Hematopoietic multipotent progenitor cell (in vitro differentiated cells): ENCODE measurements at regions not wholly inside any gene's neighbourhood (a gene's known extent, or its start where the extent isn't known, plus 50 kb on each side); places are given as distances from the start of the nearest gene placed in this dataset.
"Not testable (repeated sequence)": the region's sequence is repeated elsewhere in the genome, so short reads cannot be mapped to it uniquely, and the experiment has no call there.

Experiments
- DNase-seq, 3 donors: peaks; one replicate each; pipeline ENCODE4 v3.0.0-alpha.2; 2011 to 2015; ENCODE audit warnings: low read depth in 2 of 3, low spot score in 2 of 3

- no peak for DNase-seq
These were observed 81.4 kb upstream of the ID2 start for GRCh38 chr2:8600456-8600855.

- peak in 1 of 3 donors; percentile 41 for DNase-seq
These were observed 79.0 kb upstream of the ID2 start for GRCh38 chr2:8602809-8603208.

- not testable (repeated sequence) for DNase-seq
These were observed 78.5 kb upstream of the ID2 start for GRCh38 chr2:8603356-8603755.

- DNase-seq, result no peak
These were observed 77.6 kb upstream of the ID2 start for GRCh38 chr2:8604262-8604661.

- no peak for DNase-seq
These were observed 76.3 kb upstream of the ID2 start for GRCh38 chr2:8605351-8606065.

- DNase-seq, result no peak
These were observed 75.6 kb upstream of the ID2 start for GRCh38 chr2:8606226-8606625.

- DNase-seq, result no peak
These were observed 75.0 kb upstream of the ID2 start for GRCh38 chr2:8606649-8607550.

- peak in 1 of 3 donors; percentile 34 for DNase-seq
These were observed 74.2 kb upstream of the ID2 start for GRCh38 chr2:8607606-8608005.

GRCh38 chr2:8608411-8608954, 73.4 kb upstream of the ID2 start:
- DNase-seq, result peak in 1 of 3 donors; percentile 25

- DNase-seq, result no peak
These were observed 72.5 kb upstream of the ID2 start for GRCh38 chr2:8609357-8609811.

- not testable (repeated sequence) for DNase-seq
These were observed 71.1 kb upstream of the ID2 start for GRCh38 chr2:8610775-8611174.

GRCh38 chr2:8611246-8611645, 70.6 kb upstream of the ID2 start:
- no peak for DNase-seq

GRCh38 chr2:8611700-8612099, 70.2 kb upstream of the ID2 start:
- DNase-seq, result no peak

- DNase-seq, result peak in 1 of 3 donors; percentile 18
These were observed 69.1 kb upstream of the ID2 start for GRCh38 chr2:8612734-8613179.

GRCh38 chr2:8613207-8613999, 68.5 kb upstream of the ID2 start:
- DNase-seq, result not testable (repeated sequence)

- DNase-seq, result no peak
These were observed 67.2 kb upstream of the ID2 start for GRCh38 chr2:8614646-8615045.

- DNase-seq, result no peak
These were observed 66.6 kb upstream of the ID2 start for GRCh38 chr2:8615252-8615575.

GRCh38 chr2:8615576-8616281, 66.1 kb upstream of the ID2 start:
- DNase-seq, result no peak

- no peak for DNase-seq
These were observed 64.8 kb upstream of the ID2 start for GRCh38 chr2:8617048-8617447.

GRCh38 chr2:8617590-8617989, 64.3 kb upstream of the ID2 start:
- DNase-seq, result no peak
